ENCODE measurements at regions not wholly inside any gene's neighbourhood (a gene's known extent, or its start where the extent isn't known, plus 50 kb on each side); places are given as distances from the start of the nearest gene placed in this dataset.

- no peak overlapping the region for H3K27ac Mint-ChIP-seq (ENCODE audit: unreplicated experiment)
- no peak overlapping the region for H3K4me3 Mint-ChIP-seq (ENCODE audit: unreplicated experiment)
- no peaks in the 10 kb centered on the region for H3K36me3 Mint-ChIP-seq (ENCODE audit: unreplicated experiment)
- H3K9me3 Mint-ChIP-seq (ENCODE audit: unreplicated experiment), result no peaks in the 10 kb centered on the region
- H3K27me3 Mint-ChIP-seq (ENCODE audit: unreplicated experiment), result peaks cover 9% of the 10 kb centered on the region
- TF ChIP-seq CTCF (IDR thresholded peaks at IDR 0.05), result no peak
- no peaks in the 10 kb centered on the region for H3K4me1 Mint-ChIP-seq (ENCODE audit: unreplicated experiment)
- DNase-seq (ENCODE audit: extremely low spot score, unreplicated experiment), result no peak
These were observed 92.1 kb upstream of the OTX2 start for GRCh38 chr14:56902385-56902784.

- Mint-ChIP-seq H3K4me3 (ENCODE audit: unreplicated experiment) (no peak overlapping the region), H3K27me3 (ENCODE audit: unreplicated experiment) (peaks cover 9% of the 10 kb centered on the region), H3K27ac (ENCODE audit: unreplicated experiment) (no peak overlapping the region), H3K9me3 (ENCODE audit: unreplicated experiment) (no peaks in the 10 kb centered on the region), H3K36me3 (ENCODE audit: unreplicated experiment) (no peaks in the 10 kb centered on the region), H3K4me1 (ENCODE audit: unreplicated experiment) (no peaks in the 10 kb centered on the region)
- no peak for TF ChIP-seq CTCF (IDR thresholded peaks at IDR 0.05)
- DNase-seq (ENCODE audit: extremely low spot score, unreplicated experiment), result no peak
These were observed 90.4 kb upstream of the OTX2 start for GRCh38 chr14:56900726-56901125.

GRCh38 chr14:56899829-56900228 lies 89.5 kb upstream of the OTX2 start:
- no peak for TF ChIP-seq CTCF (IDR thresholded peaks at IDR 0.05)
- no peak for DNase-seq (ENCODE audit: extremely low spot score, unreplicated experiment)
- no peak overlapping the region for H3K4me3 Mint-ChIP-seq (ENCODE audit: unreplicated experiment)
- H3K4me1 Mint-ChIP-seq (ENCODE audit: unreplicated experiment), result no peaks in the 10 kb centered on the region
- H3K36me3 Mint-ChIP-seq (ENCODE audit: unreplicated experiment), result no peaks in the 10 kb centered on the region
- H3K9me3 Mint-ChIP-seq (ENCODE audit: unreplicated experiment), result no peaks in the 10 kb centered on the region
- no peak overlapping the region for H3K27ac Mint-ChIP-seq (ENCODE audit: unreplicated experiment)
- H3K27me3 Mint-ChIP-seq (ENCODE audit: unreplicated experiment), result peaks cover 9% of the 10 kb centered on the region

- Mint-ChIP-seq H3K27ac (ENCODE audit: unreplicated experiment) (no peak overlapping the region), H3K4me3 (ENCODE audit: unreplicated experiment) (no peak overlapping the region), H3K9me3 (ENCODE audit: unreplicated experiment) (no peaks in the 10 kb centered on the region), H3K36me3 (ENCODE audit: unreplicated experiment) (no peaks in the 10 kb centered on the region), H3K27me3 (ENCODE audit: unreplicated experiment) (peaks cover 4% of the 10 kb centered on the region), H3K4me1 (ENCODE audit: unreplicated experiment) (no peaks in the 10 kb centered on the region)
- no peak for DNase-seq (ENCODE audit: extremely low spot score, unreplicated experiment)
- no peak for TF ChIP-seq CTCF (IDR thresholded peaks at IDR 0.05)
These were observed 86.6 kb upstream of the OTX2 start for GRCh38 chr14:56896922-56897321.

GRCh38 chr14:56896231-56896630 lies 86.0 kb upstream of the OTX2 start:
- Mint-ChIP-seq H3K27me3 (ENCODE audit: unreplicated experiment) (peaks cover 4% of the 10 kb centered on the region), H3K27ac (ENCODE audit: unreplicated experiment) (no peak overlapping the region), H3K9me3 (ENCODE audit: unreplicated experiment) (no peaks in the 10 kb centered on the region), H3K36me3 (ENCODE audit: unreplicated experiment) (no peaks in the 10 kb centered on the region), H3K4me1 (ENCODE audit: unreplicated experiment) (no peaks in the 10 kb centered on the region), H3K4me3 (ENCODE audit: unreplicated experiment) (no peak overlapping the region)
- DNase-seq (ENCODE audit: extremely low spot score, unreplicated experiment), result no peak
- TF ChIP-seq CTCF (IDR thresholded peaks at IDR 0.05), result no peak

Data from osteocyte (in vitro differentiated cells).